ENCODE measurements at regions not wholly inside any gene's neighbourhood (a gene's known extent, or its start where the extent isn't known, plus 50 kb on each side); places are given as distances from the start of the nearest gene placed in this dataset.

GRCh38 chr14:29453045-29453444 is 474.6 kb downstream of the PRKD1 start:
- DNase-seq (ENCODE audit: low spot score) = no peak
- no peak for FAIRE-seq

DNA sequence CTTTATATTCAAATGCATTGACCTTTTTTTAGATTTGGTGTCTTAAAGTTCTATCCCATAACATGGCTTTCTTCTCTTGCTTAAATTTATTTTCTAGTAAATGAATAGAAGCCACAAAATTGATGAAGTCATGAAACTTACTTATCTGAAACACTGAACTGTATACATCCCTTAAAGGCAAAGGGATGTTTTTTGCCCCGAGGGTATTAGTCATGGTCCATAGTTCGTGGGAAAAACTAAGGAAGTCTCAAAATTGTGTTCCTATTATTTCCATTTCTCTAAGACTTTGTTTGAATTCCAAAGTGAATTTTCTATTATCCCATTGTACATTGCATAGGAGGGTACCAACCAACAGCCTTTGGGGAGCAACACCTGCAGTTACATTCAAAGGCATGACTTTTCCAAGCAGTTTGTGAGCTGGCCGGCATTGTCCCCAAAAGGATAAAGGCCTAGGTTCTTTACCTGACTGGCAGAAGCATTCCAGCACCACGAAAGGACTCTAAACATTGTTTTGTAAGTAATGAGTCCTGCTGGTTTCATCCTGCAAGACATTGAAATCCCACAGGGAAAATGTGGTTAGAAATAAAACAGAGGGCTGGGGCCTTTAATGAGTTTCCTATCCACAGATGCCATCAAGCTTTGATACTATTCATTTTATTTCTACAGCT is 473.5 kb downstream of the PRKD1 start:
- FAIRE-seq (no peak), DNase-seq (ENCODE audit: low spot score) (no peak)

DNA sequence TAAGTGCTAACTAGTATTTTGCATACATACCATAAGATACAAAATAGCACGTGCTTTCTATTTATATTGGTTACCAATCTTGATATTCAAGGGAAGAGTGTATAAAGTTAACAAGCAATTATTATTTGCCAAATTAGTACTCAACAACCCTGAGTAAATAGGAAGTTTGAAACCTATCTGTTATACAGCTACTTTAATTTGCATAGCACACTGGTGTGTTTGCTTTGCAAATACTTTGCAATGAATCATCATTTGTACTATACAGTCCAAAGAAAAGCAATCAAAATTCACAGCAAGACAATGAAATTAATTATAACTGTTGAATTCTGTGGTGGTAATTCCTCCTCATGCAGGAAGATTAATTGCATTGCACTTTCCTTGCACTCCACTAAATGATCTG is 469.1 kb downstream of the PRKD1 start:
- FAIRE-seq = no peak
- DNase-seq (ENCODE audit: low spot score) = no peak

- no peak for FAIRE-seq
- DNase-seq (ENCODE audit: low spot score) = no peak
These were observed 468.1 kb downstream of the PRKD1 start for GRCh38 chr14:29459531-29459930.

DNA sequence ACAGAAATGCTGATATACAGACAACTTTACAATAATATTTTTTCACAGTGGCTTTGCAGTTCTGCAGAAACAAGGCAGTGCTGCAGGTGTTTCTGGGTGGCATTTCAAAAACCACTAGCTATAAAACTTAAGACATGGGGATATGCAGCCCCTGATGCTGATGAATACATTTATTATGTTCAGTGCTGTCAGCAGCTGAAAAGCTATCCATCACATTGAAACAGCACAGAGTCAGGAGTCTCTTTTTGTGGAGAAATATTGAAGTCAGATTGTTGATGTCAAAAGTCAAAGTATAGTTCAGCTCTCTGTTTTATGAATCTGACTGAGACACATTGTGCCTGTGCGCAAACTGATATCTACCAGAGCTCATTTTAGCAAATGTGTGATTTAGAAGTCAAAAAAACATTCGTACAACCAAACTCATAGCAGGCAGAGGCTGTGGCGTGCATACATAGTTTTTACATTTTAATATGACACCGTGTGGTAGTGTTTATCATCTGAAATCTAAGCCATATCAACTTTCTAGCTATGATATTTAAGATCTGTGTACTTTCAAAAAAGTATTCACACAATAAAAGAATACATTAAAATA is 467.6 kb downstream of the PRKD1 start:
- DNase-seq (ENCODE audit: low spot score) (no peak), FAIRE-seq (no peak)

GRCh38 chr14:29461101-29461500 is 466.5 kb downstream of the PRKD1 start:
- DNase-seq (ENCODE audit: low spot score) = no peak

DNA sequence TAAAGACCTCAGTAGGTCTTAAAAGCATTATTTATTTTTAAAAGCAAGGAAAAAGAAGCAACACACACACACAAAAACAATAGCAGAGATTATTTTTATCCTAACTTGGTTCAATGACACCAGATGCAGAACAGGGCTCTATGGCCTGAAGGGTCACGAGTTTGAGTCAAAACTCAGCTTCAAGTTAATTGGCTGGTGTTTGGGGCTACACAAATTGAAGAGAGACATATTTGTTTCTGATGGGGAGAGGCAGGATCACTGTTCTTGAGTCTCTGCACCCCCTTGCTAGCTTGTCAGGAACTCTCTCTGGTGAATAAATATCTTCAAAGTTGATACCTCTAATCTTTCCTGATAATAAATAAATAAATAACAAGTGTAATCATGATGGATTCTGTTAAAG is 466.1 kb downstream of the PRKD1 start:
- FAIRE-seq (no peak), DNase-seq (ENCODE audit: low spot score) (no peak)

More at GRCh38 chr14:29461101-29461500, 466.5 kb downstream of the PRKD1 start:
- no peak for FAIRE-seq

DNA sequence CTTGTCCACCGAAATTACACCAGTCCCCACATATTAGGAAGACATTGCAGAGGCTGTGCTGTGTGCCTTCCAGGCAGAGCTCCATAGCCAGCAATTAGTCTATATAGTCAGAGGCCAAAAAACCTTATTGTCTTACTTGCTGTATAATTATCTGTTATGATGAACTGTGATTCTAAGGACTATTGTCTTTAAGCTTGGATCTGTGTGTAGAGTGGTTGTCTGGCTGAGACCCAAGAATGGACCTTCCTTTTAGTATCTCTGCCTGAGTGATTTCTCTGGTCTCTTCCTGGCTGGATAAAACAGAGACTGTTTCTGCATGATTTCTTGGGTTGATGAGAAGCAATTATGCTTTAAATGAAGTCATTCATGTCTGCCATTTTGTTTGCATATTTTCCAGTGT is 465.3 kb downstream of the PRKD1 start:
- DNase-seq (ENCODE audit: low spot score) = no peak
- no peak for FAIRE-seq

DNA sequence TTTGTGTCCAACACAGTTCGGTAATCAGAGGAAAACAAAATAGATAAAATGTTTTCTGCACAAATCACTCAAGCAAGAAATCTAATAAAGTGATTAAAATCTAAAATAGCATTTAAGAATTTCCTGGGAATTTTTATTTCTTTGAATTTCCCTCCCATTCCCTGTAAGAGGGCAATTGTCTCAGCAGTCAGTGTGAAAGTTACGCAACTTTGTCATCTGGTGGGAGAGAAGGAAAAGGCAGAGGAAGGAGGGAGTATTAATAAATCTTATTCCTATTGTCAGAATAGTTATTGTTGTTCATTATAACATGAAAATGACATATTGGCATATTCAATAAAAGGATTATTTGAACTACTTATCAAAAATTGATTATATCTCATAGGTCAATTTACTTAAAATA is 464.9 kb downstream of the PRKD1 start:
- FAIRE-seq = no peak

GRCh38 chr14:29463727-29464395 is 463.8 kb downstream of the PRKD1 start:
- FAIRE-seq (no peak), DNase-seq (ENCODE audit: low spot score) (no peak)

More for the DNA sequence above, 464.9 kb downstream of the PRKD1 start:
- DNase-seq (ENCODE audit: low spot score) = no peak

- DNase-seq (ENCODE audit: low spot score) (no peak), FAIRE-seq (no peak)
These were observed 462.6 kb downstream of the PRKD1 start for GRCh38 chr14:29465095-29465494.

GRCh38 chr14:29475641-29476040 is 452.0 kb downstream of the PRKD1 start:
- no peak for DNase-seq (ENCODE audit: low spot score)
- no peak for FAIRE-seq

GRCh38 chr14:29486132-29486531 is 441.5 kb downstream of the PRKD1 start:
- FAIRE-seq (no peak), DNase-seq (ENCODE audit: low spot score) (no peak)

DNA sequence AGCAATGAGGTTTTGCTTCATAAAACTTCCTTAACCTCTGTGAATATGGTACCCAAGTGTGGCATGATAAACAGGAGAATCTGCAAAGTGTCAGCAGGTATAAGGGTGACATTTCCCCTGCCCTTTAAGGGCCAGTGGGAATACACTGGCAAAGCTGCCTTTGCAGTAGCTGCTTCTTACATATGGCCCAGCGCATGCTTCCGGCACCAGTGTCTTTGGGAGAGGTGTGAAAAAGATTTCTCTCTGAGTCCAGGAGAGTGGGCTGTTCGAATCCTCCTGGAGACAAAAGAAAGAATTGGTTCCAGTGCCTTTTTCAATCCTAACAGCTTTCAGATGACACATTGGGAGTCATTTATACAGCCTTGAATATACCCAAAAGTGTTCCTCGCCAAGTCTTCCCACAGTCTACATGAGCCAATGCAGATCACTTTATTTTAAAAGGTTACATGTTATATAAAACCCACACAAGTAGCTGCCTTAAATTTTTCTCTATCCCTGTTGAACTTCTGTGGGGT is 437.7 kb downstream of the PRKD1 start:
- DNase-seq (ENCODE audit: low spot score) (no peak), FAIRE-seq (no peak)

- no peak for FAIRE-seq
- DNase-seq (ENCODE audit: low spot score) = no peak
These were observed 433.8 kb downstream of the PRKD1 start for GRCh38 chr14:29493849-29494248.

DNA sequence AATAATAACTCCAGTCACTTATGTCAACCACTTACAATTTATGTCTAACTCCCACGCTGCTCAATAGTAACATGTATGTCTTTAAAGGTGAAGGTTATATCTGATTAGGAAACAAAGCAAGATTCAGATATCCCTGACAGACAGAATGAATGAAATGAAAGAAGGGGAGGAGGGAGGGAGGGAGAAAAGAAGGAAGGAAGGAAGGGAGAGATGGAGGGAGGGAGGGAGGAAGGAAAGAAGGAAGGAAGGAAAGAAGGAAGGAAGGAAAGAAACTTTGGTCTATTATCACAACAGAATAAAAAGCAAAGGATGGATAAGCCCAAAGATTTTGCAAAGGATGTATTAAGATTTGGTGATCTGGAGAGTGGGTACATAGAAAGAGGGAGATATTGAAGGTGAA is 433.3 kb downstream of the PRKD1 start:
- FAIRE-seq = no peak

DNA sequence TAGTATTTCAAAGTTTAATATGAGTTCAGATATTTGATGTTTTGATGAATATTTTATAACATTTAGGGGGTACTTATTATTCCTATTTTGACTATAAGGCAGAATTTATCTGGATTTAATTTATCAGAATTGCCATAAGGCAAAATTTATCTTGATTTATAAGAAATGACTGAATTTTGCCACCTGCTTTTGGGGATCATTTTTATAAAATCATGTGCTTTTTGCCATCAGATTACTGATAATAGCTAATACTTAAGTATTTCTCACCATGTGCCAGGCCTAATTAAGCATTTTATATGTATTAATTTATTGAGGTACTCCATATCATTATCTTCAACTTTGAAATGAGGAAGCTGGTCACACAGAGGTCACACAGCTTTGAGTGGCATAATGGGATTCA is 423.7 kb downstream of the PRKD1 start:
- FAIRE-seq (no peak), DNase-seq (ENCODE audit: low spot score) (no peak)

More for the DNA sequence above, 433.3 kb downstream of the PRKD1 start:
- no peak for DNase-seq (ENCODE audit: low spot score)

DNA sequence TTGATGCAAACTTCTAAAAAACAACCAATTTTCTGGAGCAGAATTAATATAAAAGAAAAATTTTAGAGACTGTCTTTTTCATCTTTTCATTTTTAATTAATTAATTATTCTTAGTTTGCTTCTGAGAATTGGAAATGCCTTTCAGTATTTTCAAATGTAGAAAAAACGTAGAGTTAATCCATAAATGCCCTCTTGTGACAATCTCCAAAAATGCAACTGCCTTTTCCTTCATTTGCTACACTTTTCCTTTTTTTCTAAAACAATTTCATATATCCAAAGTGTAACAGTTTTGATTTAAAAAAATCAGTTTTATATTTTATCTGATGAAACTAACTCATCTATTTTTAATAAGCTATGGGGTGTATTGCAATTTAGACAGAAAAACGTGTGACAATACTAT is 409.3 kb downstream of the PRKD1 start:
- FAIRE-seq = no peak
- no peak for DNase-seq (ENCODE audit: low spot score)

- no peak for FAIRE-seq
These were observed 406.0 kb downstream of the PRKD1 start for GRCh38 chr14:29521526-29522137.

More at GRCh38 chr14:29521526-29522137, 406.0 kb downstream of the PRKD1 start:
- DNase-seq (ENCODE audit: low spot score) = peak; percentile 16

Measured in urothelium cell line (cell line).